Liver (tissue), 3 donors: ENCODE measurements at regions not wholly inside any gene's neighbourhood (a gene's known extent, or its start where the extent isn't known, plus 50 kb on each side); places are given as distances from the start of the nearest gene placed in this dataset.

Experiments used
- SP1 ChIP-seq: IDR thresholded peaks from 2 replicates; pipeline ENCODE4 v1.6.1; 2018; ENCODE audit warnings: antibody characterized with exemption, mild to moderate bottlenecking
- TF ChIP-seq, protein P1 (sequence below): fragments of 150-350 bp; IDR thresholded peaks from 2 replicates; pipeline ENCODE4 v1.5.1; 2017; ENCODE audit warnings: improper control_type of control experiment, low read depth, low read length; ENCODE audit not compliant: missing input control
- TF ChIP-seq, protein P2 (sequence below): IDR thresholded peaks from 2 replicates; pipeline ENCODE4 v1.6.1; 2016; ENCODE audit warnings: antibody characterized with exemption, mild to moderate bottlenecking
- donor health status: healthy.
- donor health status: healthy.

DNA sequence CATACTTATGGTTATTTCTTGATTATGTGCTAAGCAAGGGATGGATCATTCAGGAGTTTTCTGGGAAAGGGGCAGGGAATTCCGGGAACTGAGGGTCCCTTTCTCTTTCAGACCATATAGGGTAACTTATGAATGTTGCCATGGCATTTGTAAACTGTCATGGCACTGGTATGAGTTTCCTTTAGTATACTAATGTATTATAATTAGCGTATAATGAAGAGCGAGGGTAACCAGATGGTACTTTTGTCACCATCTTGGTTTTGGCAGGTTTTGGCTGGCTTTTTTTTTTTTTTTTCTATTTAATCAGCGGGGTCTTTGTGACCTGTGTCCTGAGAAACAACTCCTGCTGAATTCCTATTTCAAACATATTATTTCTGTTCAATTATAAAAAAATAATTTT lies 237.6 kb upstream of the PTER start:
- TF ChIP-seq, protein P1, sequence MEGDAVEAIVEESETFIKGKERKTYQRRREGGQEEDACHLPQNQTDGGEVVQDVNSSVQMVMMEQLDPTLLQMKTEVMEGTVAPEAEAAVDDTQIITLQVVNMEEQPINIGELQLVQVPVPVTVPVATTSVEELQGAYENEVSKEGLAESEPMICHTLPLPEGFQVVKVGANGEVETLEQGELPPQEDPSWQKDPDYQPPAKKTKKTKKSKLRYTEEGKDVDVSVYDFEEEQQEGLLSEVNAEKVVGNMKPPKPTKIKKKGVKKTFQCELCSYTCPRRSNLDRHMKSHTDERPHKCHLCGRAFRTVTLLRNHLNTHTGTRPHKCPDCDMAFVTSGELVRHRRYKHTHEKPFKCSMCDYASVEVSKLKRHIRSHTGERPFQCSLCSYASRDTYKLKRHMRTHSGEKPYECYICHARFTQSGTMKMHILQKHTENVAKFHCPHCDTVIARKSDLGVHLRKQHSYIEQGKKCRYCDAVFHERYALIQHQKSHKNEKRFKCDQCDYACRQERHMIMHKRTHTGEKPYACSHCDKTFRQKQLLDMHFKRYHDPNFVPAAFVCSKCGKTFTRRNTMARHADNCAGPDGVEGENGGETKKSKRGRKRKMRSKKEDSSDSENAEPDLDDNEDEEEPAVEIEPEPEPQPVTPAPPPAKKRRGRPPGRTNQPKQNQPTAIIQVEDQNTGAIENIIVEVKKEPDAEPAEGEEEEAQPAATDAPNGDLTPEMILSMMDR: no peak
- TF ChIP-seq, protein P2, sequence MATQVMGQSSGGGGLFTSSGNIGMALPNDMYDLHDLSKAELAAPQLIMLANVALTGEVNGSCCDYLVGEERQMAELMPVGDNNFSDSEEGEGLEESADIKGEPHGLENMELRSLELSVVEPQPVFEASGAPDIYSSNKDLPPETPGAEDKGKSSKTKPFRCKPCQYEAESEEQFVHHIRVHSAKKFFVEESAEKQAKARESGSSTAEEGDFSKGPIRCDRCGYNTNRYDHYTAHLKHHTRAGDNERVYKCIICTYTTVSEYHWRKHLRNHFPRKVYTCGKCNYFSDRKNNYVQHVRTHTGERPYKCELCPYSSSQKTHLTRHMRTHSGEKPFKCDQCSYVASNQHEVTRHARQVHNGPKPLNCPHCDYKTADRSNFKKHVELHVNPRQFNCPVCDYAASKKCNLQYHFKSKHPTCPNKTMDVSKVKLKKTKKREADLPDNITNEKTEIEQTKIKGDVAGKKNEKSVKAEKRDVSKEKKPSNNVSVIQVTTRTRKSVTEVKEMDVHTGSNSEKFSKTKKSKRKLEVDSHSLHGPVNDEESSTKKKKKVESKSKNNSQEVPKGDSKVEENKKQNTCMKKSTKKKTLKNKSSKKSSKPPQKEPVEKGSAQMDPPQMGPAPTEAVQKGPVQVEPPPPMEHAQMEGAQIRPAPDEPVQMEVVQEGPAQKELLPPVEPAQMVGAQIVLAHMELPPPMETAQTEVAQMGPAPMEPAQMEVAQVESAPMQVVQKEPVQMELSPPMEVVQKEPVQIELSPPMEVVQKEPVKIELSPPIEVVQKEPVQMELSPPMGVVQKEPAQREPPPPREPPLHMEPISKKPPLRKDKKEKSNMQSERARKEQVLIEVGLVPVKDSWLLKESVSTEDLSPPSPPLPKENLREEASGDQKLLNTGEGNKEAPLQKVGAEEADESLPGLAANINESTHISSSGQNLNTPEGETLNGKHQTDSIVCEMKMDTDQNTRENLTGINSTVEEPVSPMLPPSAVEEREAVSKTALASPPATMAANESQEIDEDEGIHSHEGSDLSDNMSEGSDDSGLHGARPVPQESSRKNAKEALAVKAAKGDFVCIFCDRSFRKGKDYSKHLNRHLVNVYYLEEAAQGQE: no peak
- no peak for TF ChIP-seq SP1
